ENCODE measurements at regions not wholly inside any gene's neighbourhood (a gene's known extent, or its start where the extent isn't known, plus 50 kb on each side); places are given as distances from the start of the nearest gene placed in this dataset.
"Not testable (repeated sequence)": the region's sequence is repeated elsewhere in the genome, so short reads cannot be mapped to it uniquely, and the experiment has no call there.

GRCh38 chr2:65775839-65776238 lies 343.4 kb upstream of the SPRED2 start:
- DNase-seq = no peak

- DNase-seq = no peak
These were observed 335.5 kb upstream of the SPRED2 start for GRCh38 chr2:65767946-65768345.

GRCh38 chr2:65766768-65767267 lies 334.4 kb upstream of the SPRED2 start:
- no peak for DNase-seq

- no peak for DNase-seq
These were observed 333.0 kb upstream of the SPRED2 start for GRCh38 chr2:65765376-65765775.

- DNase-seq = no peak
These were observed 329.7 kb upstream of the SPRED2 start for GRCh38 chr2:65762068-65762467.

GRCh38 chr2:65754219-65754618 lies 321.8 kb upstream of the SPRED2 start:
- no peak for DNase-seq

- DNase-seq = no peak
These were observed 319.0 kb upstream of the SPRED2 start for GRCh38 chr2:65751408-65751807.

- no peak for DNase-seq
These were observed 317.1 kb upstream of the SPRED2 start for GRCh38 chr2:65749545-65749944.

GRCh38 chr2:65747875-65748274 lies 315.5 kb upstream of the SPRED2 start:
- DNase-seq = not testable (repeated sequence)

GRCh38 chr2:65746931-65747675 lies 314.7 kb upstream of the SPRED2 start:
- no peak for DNase-seq

GRCh38 chr2:65744477-65745200 lies 312.2 kb upstream of the SPRED2 start:
- no peak for DNase-seq

- no peak for DNase-seq
These were observed 310.6 kb upstream of the SPRED2 start for GRCh38 chr2:65742977-65743376.

GRCh38 chr2:65739927-65740326 lies 307.5 kb upstream of the SPRED2 start:
- no peak for DNase-seq

- DNase-seq = no peak
These were observed 305.1 kb upstream of the SPRED2 start for GRCh38 chr2:65737452-65738011.

GRCh38 chr2:65731476-65731875 lies 299.1 kb upstream of the SPRED2 start:
- DNase-seq = no peak

- DNase-seq = no peak
These were observed 297.8 kb upstream of the SPRED2 start for GRCh38 chr2:65730186-65730585.

- no peak for DNase-seq
These were observed 296.8 kb upstream of the SPRED2 start for GRCh38 chr2:65729246-65729645.

GRCh38 chr2:65728477-65729180 lies 296.2 kb upstream of the SPRED2 start:
- no peak for DNase-seq

GRCh38 chr2:65727816-65728215 lies 295.4 kb upstream of the SPRED2 start:
- DNase-seq = no peak

GRCh38 chr2:65727381-65727780 lies 295.0 kb upstream of the SPRED2 start:
- DNase-seq = no peak

- DNase-seq = no peak
These were observed 292.4 kb upstream of the SPRED2 start for GRCh38 chr2:65724752-65725151.

- DNase-seq = no peak
These were observed 291.9 kb upstream of the SPRED2 start for GRCh38 chr2:65724336-65724735.

GRCh38 chr2:65722028-65722778 lies 289.8 kb upstream of the SPRED2 start:
- DNase-seq = no peak
